Kidney (tissue), 13 donors: ENCODE measurements at regions not wholly inside any gene's neighbourhood (a gene's known extent, or its start where the extent isn't known, plus 50 kb on each side); places are given as distances from the start of the nearest gene placed in this dataset.

Experiments
- DNase-seq, 5 donors: peaks; one replicate each; pipeline ENCODE4 v3.0.0-alpha.2; 2013 to 2020
- FAIRE-seq: peaks from 2 replicates; lab custom pipeline; 2012; peaks lifted over from hg19 to GRCh38; lab: Jason Lieb, UNC
- H3K27ac ChIP-seq, 2 donors: one replicate each; pipeline ENCODE4 v1.7.0; 2013; ENCODE audit warnings: low read depth in 2 of 2, low read length in 2 of 2, inconsistent platforms in 1 of 2
- H3K27me3 ChIP-seq: one replicate; pipeline ENCODE4 v1.7.1; 2013; ENCODE audit warnings: low read length, inconsistent platforms; ENCODE audit not compliant: control insufficient read depth, insufficient read depth
- H3K36me3 ChIP-seq, 3 donors: one replicate each; pipeline versions ENCODE4 v1.7.0 to v1.7.1; 2013; ENCODE audit warnings: low read length in 3 of 3, control low read depth in 1 of 3, inconsistent platforms in 1 of 3; ENCODE audit not compliant: insufficient read depth in 3 of 3, control insufficient read depth in 2 of 3
- H3K4me1 ChIP-seq, 3 donors: one replicate each; pipeline versions ENCODE4 v1.7.0 to v1.7.1; 2013; ENCODE audit warnings: low read length in 3 of 3, inconsistent platforms in 1 of 3, low read depth in 1 of 3; ENCODE audit not compliant: control insufficient read depth in 2 of 3, insufficient read depth in 2 of 3
- H3K4me3 ChIP-seq, 3 donors: one replicate each; pipeline versions ENCODE4 v1.7.0 to v1.8.1; 2013; ENCODE audit warnings: low read length in 3 of 3, control low read depth in 1 of 3, inconsistent platforms in 1 of 3
- H3K9ac ChIP-seq, 3 donors: one replicate each; pipeline versions ENCODE4 v1.7.0 to v1.7.1; 2013; ENCODE audit warnings: low read length in 3 of 3, control low read depth in 1 of 3, inconsistent platforms in 1 of 3
- H3K9me3 ChIP-seq, 3 donors: one replicate each; pipeline versions ENCODE4 v1.7.0 to v1.7.1; 2013; ENCODE audit warnings: low read length in 3 of 3, control low read depth in 1 of 3, inconsistent platforms in 1 of 3; ENCODE audit not compliant: control insufficient read depth in 2 of 3, insufficient read depth in 1 of 3
- intact Hi-C: fragments of 100-400 bp; cut with DNase I; formaldehyde crosslinking; loops from one replicate; pipeline ENCODE4 v1.11.1; 2022
- TF ChIP-seq, protein P1 (sequence below): IDR thresholded peaks from 3 replicates; pipeline ENCODE4 v1.5.1; 2012; ENCODE audit warnings: mild to moderate bottlenecking, moderate library complexity, borderline replicate concordance; ENCODE audit not compliant: insufficient read depth; ENCODE audit errors: extremely low read depth
- donor health status: control.
- donor health status: control.
- donor health status: control.
- donor health status: control.
- donor health status: control.
- donor health status: DM: yes; HTN: yes; CAD: no.
- donor health status: Normal renal cell carcinoma (clear cell type).

DNA sequence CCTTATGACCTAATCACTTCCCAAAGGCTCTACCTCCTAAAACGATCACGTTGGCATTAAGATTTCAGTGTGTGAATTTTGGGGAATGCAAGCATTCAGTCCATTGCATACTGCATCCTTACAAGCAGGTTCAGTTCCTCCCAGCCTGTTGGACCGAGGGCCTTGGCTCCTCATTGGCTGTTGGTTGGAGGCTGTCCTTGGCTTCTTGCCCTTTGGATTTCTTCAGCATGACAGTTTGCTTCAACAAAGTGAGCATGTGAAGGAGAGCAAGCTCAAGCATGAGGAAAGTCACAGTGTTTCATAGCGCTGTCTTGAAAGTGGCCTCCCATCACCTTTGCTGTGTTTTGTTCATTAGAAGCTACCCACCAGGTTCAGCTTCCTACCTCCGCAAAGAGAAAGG, 109.5 kb downstream of the GADD45G start:
- TF ChIP-seq, protein P1, sequence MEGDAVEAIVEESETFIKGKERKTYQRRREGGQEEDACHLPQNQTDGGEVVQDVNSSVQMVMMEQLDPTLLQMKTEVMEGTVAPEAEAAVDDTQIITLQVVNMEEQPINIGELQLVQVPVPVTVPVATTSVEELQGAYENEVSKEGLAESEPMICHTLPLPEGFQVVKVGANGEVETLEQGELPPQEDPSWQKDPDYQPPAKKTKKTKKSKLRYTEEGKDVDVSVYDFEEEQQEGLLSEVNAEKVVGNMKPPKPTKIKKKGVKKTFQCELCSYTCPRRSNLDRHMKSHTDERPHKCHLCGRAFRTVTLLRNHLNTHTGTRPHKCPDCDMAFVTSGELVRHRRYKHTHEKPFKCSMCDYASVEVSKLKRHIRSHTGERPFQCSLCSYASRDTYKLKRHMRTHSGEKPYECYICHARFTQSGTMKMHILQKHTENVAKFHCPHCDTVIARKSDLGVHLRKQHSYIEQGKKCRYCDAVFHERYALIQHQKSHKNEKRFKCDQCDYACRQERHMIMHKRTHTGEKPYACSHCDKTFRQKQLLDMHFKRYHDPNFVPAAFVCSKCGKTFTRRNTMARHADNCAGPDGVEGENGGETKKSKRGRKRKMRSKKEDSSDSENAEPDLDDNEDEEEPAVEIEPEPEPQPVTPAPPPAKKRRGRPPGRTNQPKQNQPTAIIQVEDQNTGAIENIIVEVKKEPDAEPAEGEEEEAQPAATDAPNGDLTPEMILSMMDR, result no peak
- no peak for DNase-seq
- no peaks in the 10 kb centered on the region for H3K36me3 ChIP-seq
- no peak for FAIRE-seq
- no peaks in the 10 kb centered on the region for H3K9me3 ChIP-seq
- H3K27me3 ChIP-seq, result no peaks in the 10 kb centered on the region
- H3K4me3 ChIP-seq, result no peak overlapping the region
- H3K9ac ChIP-seq, result no peak overlapping the region
- no peak overlapping the region for H3K27ac ChIP-seq
- intact Hi-C loops, result no loop called here
- H3K4me1 ChIP-seq, result peaks cover 0 to 4% (median 0%) of the 10 kb centered on the region in 3 donors

DNA sequence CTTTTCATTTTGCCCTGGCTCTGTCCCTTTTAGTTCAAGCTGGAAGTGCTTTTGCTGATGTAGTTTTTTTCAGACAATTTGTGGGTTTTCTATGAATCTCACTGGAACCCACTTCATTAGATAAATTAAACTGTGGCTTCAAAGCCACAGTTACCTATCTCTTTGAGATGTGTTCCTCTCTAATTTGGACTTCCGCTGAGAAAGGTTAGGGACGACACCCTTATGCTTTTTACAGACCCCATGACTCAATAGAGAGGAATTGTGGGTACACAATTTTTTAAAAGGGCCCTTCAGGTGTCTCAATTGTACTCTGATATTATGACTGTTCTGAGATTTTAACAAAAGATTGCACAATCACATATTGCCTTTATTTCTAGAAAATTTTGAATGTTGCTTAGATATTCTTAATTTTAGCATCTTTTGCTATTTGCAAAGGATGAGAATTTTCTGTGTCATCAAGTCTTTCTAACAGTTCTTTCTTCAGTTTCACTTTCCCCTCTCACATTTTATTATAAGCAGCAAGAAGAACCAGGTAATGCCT, 110.6 kb downstream of the GADD45G start:
- no peaks in the 10 kb centered on the region for H3K27me3 ChIP-seq
- TF ChIP-seq, protein P1, result no peak
- no peaks in the 10 kb centered on the region for H3K36me3 ChIP-seq
- no peak overlapping the region for H3K9ac ChIP-seq
- no peaks in the 10 kb centered on the region for H3K9me3 ChIP-seq
- peaks cover 0 to 4% (median 0%) of the 10 kb centered on the region in 3 donors for H3K4me1 ChIP-seq
- DNase-seq (no peak), FAIRE-seq (no peak)
- intact Hi-C loops, result no loop called here
- no peak overlapping the region for H3K4me3 ChIP-seq
- no peak overlapping the region for H3K27ac ChIP-seq

DNA sequence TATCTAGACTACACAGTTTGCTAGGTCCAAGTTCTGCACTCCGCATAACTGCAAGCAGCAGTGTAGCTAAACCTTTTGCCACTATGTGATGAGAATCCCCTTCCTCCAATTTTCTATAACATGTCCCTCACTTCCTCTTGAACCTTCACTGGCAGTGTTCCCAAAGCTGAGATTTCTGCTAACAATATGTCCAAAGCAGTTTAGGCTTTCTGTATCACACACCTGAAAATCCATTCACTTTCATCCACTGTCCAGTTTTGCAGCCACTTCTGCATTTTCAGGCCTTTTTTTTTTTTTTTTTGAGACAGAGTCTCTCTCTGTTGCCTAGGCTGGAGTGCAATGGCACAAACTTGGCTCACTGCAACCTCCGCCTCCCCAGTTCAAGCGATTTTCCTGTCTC, 111.1 kb downstream of the GADD45G start:
- H3K36me3 ChIP-seq, result no peaks in the 10 kb centered on the region
- no peaks in the 10 kb centered on the region for H3K9me3 ChIP-seq
- H3K4me3 ChIP-seq, result no peak overlapping the region
- TF ChIP-seq, protein P1, result no peak
- no peak overlapping the region for H3K9ac ChIP-seq
- H3K27ac ChIP-seq, result no peak overlapping the region
- no peaks in the 10 kb centered on the region for H3K27me3 ChIP-seq
- intact Hi-C loops, result no loop called here
- peaks cover 0 to 4% (median 0%) of the 10 kb centered on the region in 3 donors for H3K4me1 ChIP-seq
- no peak for DNase-seq
- FAIRE-seq, result no peak

DNA sequence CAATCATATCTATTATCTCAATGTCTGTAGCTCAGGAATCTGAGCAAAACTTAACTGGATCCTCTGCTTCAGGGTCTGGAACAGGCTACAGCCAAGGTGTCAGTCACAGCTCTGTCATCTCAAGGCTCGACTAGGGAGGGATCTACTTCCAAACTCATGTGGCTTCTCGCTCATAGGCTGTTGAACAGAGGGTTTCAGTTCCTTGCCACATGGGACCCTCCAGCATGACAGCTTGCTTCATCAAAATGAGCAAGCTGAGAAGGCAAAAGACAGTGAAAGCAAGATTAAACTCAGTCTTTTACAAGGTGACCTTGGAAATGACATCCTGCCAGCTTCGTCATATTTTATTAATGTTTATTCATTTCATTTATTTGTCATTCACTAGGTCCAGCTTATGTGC, 111.7 kb downstream of the GADD45G start:
- no peak overlapping the region for H3K4me3 ChIP-seq
- intact Hi-C loops, result no loop called here
- H3K4me1 ChIP-seq, result no peaks in the 10 kb centered on the region
- H3K9ac ChIP-seq, result no peak overlapping the region
- FAIRE-seq (no peak), DNase-seq (no peak)
- H3K9me3 ChIP-seq, result no peaks in the 10 kb centered on the region
- no peaks in the 10 kb centered on the region for H3K27me3 ChIP-seq
- TF ChIP-seq, protein P1, result no peak
- no peak overlapping the region for H3K27ac ChIP-seq
- H3K36me3 ChIP-seq, result no peaks in the 10 kb centered on the region
